OCI-M1 (cell line): ENCODE measurements at regions not wholly inside any gene's neighbourhood (a gene's known extent, or its start where the extent isn't known, plus 50 kb on each side); places are given as distances from the start of the nearest gene placed in this dataset.
A peak's percentile ranks its signal among the peaks of the same experiment; 100 is the strongest.

Source experiments
- DNase-seq: peaks from one replicate; lab custom pipeline; 2025; lab: John Stamatoyannopoulos, UW

GRCh38 chr13:108435393-108436149 is 166.1 kb downstream of the TNFSF13B start:
- DNase-seq: no peak

- DNase-seq: no peak
Measured at GRCh38 chr13:108437496-108437895, 168.0 kb downstream of the TNFSF13B start.

DNA sequence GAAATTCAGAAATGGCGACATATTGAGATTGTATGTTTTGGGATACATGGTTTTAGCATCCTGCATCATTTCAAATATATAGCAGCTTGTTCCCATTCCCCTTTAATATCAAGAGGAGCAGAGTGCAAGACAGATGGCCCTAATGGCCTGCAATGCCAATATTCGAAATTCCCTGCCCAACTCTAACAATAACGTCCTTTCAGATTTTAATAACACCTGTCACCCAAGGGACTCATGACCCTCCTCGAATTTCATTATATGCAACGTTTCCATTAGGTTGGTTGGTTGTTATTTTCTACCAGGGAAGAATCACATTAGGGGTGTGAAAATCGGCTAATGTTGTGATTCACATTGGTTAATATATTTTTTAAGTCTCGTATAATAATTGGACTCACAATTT is 170.0 kb downstream of the TNFSF13B start:
- DNase-seq: no peak

- no peak for DNase-seq
Measured at GRCh38 chr13:108444448-108444847, 174.9 kb downstream of the TNFSF13B start.

DNA sequence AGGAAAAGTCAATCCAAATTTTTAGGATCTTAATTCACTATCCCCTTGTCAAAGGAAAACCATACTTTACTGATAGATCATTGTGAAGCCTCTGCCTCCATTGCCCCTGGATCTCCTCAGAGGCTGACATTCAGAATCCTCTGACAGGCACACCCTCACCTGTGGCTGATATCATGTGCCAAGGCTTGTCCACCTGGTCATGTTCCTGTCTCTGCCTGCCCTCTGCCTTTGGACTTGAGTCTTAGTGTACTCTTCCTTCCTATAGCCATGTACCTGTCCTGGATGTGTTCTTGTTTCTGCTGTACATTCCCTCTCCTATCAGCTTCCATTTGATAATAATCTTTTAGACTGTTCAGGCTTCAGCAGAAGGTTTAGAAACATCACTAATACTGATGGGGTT is 179.4 kb downstream of the TNFSF13B start:
- no peak for DNase-seq

- no peak for DNase-seq
Measured at GRCh38 chr13:108451121-108451520, 178.3 kb upstream of the MYO16 start.

- no peak for DNase-seq
Measured at GRCh38 chr13:108455320-108455719, 174.1 kb upstream of the MYO16 start.

DNA sequence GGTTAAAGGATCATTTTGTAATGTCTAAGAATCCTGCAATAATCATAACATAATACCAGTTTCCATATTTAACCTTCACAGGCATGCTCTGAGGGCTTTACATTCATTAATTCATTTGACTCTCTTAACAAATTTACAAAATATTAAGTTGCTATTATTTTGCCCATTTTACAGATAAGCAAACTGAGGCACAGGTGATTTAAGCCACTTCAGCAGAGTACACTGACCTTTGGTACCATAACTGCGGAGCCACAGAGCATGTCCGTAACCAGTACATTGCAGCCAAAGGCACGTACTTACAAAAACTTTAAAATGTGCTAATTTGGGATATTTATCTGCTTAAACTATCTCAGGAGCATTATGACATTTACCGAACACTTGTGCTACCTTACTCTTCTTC is 169.4 kb upstream of the MYO16 start:
- no peak for DNase-seq

- DNase-seq: no peak
Measured at GRCh38 chr13:108460746-108461145, 168.7 kb upstream of the MYO16 start.

GRCh38 chr13:108463340-108463739 is 166.1 kb upstream of the MYO16 start:
- DNase-seq: no peak

- DNase-seq: no peak
Measured at GRCh38 chr13:108470921-108471320, 158.5 kb upstream of the MYO16 start.

DNA sequence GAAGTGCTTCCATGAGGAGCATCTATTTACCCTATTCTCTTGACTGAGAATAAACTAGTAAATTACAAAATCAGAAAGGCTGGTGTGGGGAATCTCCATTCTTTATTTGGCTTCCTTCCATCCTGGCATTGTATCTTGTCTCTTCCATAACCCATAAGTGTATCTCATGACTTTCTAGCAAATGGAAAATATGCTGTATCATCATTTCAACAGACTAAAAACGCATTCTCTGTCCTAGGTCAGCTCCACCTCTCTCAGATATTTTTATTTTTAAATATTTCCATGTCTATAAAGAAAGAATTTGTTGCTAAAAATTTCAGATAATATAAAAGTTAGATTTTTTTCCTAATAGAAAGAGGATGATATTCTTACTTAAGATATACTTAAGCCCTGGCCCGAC is 154.2 kb upstream of the MYO16 start:
- no peak for DNase-seq

GRCh38 chr13:108477376-108477775 is 152.0 kb upstream of the MYO16 start:
- DNase-seq: no peak

DNA sequence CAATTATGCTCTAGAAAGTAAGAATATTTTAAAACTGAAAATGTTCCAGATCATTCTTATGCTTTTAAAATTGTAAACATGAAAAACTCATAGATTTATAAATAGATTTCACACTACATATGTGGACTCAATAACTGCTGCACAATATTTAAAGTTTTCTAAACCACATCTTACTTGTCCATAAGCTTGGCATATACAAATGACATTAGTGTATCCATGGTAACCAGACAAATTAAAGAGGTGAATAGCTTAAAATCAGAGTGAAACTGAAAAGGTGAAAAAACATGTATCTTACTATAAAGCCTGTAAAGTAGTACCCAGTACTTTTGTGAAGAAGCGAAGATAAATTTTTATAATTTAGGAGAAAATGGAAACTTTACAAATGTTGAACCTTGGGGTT is 151.2 kb upstream of the MYO16 start:
- no peak for DNase-seq

DNA sequence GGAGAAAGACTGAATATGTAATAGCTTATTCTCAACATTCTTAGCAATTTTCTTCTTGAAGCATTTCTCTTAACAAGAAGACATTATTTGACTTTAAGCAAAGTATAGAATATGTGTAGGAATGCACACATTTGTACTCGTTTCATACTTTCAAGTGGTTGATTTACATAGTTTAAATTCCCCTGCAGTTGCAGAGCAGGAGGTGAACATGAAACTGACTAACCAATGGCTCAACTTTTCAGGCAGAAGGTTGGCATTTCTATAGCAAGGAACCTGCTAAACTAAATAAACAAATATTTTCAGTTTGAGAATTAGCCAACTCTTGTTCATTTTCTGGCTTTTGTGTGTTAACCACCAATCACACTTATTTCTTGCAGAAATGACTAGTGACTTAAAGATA is 145.4 kb upstream of the MYO16 start:
- DNase-seq: no peak

DNA sequence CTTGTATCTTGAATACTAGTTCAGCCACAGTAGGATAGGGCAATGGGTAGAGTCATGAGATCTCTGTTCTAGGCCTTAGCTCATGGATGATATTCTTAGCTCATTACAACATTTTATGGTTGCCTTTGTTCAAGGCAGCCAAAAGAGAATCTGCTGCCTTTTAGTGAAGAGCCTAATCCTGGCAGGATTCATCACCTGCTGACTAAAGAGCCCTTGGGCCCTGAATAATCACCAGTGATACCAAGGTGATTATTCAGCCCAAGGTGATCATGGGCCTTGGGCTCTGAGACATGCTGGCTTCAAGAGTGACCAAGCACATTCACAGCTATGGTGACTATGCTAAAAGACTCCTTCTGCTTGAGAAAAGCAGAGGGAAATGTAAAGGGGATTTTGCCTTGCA is 143.3 kb upstream of the MYO16 start:
- DNase-seq: no peak

- no peak for DNase-seq
Measured at GRCh38 chr13:108494991-108495645, 134.3 kb upstream of the MYO16 start.

GRCh38 chr13:108495646-108496361 is 133.6 kb upstream of the MYO16 start:
- DNase-seq: no peak

GRCh38 chr13:108496362-108497210 is 132.8 kb upstream of the MYO16 start:
- DNase-seq: no peak

- no peak for DNase-seq
Measured at GRCh38 chr13:108500711-108501110, 128.7 kb upstream of the MYO16 start.

DNA sequence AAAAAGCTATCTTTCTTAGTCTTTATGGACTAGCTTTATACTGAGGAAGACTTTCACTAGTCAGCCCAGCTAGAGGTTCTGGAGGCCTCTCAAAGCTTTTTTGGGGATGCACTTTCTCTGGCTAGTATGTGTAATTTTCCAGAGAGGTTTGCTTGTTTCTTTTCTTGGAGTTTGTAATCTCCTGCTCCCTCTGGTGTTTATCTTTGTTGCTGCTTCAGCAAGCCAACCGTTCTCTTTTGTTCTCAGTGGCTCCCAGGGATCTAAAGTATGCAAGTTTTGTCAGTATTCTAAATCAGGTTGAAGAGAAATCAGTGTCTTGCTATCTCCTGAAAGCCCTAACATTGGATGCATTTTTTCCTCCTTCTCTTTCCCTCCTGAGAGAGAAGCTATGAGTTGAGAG is 121.1 kb upstream of the MYO16 start:
- DNase-seq: peak; percentile 64

DNA sequence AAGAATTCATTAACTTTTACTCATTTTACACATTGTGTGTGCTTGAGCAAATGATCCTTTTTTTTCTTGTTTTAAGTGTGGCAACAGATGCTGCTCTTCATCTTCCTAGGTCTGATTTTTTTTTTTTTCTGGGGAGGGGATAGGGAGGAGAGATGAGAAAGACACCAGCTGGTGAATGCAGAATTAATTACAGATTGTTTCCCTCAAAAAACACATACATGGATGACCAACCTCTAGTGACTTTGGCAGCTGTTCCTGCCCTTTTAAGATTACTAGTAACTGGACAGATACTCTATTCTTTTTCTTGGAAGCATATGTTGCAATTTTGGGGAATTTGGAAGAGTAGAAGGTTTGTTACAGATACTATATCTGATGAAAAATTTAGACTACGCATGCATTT is 103.6 kb upstream of the MYO16 start:
- peak; percentile 8 for DNase-seq
